NCI-H146 treated with DMSO at 0.1 percent for 48 hours (cell line): ENCODE measurements at regions not wholly inside any gene's neighbourhood (a gene's known extent, or its start where the extent isn't known, plus 50 kb on each side); places are given as distances from the start of the nearest gene placed in this dataset.
"Not testable (repeated sequence)": the region's sequence is repeated elsewhere in the genome, so short reads cannot be mapped to it uniquely, and the experiment has no call there.

Experiments used
- DNase-seq: peaks from one replicate; lab custom pipeline; 2025; ENCODE audit not compliant: unreplicated experiment; lab: John Stamatoyannopoulos, UW

DNA sequence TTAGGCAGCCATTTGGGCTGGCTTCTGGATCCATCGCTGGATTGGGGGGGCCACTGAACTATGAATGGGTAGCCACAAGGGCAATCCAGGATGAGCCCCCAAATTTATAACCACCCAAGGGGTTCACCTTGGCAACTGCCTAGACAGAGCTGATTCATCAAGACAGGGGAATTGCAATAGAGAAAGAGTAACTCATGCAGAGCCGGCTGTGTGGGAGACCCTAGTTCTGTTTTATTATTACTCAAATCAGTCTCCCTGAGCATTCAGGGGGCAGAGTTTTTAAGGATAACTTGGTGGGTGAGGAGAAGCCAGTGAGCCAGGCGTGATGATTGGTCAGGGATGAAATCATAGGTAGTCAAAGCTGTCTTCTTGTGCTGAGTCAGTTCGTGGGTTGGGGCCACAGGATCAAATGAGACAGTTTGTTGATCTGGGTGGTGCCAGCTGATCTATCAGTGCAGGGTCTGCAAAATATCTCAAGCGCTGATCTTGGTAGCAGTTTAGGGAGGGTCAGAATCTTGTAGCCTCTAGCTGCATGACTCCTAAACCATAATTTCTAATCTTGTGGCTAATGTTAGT lies 57.9 kb downstream of the DNAJB9 start:
- no peak for DNase-seq

DNA sequence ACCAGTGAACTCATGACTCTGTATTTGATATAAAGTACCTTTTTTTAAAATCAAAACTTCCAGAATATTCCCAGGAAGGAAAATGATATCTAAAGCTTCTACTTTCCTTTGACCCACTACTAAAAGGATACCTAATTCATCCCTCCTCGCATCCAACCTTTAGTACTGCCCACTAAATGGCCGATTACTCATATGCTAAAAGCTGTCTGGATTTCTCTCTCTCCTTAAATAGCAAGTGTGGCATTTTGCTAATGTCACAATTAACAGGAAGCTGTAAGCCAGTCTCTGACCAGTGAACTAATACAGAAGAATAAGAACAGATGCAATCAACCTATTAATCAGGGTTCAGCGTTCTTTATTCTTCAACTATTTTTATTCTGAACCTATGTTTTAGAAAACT lies 59.0 kb downstream of the DNAJB9 start:
- DNase-seq: no peak

DNA sequence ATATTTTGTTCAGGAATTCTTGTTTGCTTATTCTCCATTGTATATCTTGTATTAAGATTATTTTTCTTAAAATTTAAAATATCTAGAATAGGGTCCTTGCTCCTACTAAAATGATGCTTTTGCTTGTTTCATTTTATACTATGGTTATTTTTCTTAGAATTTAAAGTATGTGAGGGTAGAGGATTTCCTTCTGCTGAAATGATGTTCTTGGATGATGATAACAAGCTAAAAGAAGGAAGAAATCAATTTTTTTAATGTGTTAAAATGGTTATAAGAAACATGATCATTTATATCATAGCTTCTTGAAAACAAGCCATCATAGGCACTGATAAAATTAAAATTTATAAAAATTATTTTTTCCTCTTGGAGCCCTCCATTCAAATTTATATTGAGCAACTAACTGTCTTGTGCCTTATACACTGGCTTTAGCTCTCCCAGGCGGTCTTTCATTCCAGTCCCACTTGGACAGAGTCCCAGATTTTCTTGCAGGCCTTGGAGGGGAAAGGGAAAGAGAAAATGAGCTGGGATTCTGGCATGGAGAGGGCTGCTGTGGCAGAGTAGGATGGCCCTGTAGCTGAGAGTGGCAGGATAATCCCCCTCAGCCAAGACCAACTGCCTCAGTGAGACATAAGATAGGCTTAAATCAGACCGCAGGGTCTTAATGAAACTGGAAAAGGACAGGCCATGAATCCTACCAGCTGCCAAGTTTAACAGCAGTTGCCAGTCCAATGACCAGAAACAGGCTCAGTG lies 60.2 kb downstream of the DNAJB9 start:
- no peak for DNase-seq

DNA sequence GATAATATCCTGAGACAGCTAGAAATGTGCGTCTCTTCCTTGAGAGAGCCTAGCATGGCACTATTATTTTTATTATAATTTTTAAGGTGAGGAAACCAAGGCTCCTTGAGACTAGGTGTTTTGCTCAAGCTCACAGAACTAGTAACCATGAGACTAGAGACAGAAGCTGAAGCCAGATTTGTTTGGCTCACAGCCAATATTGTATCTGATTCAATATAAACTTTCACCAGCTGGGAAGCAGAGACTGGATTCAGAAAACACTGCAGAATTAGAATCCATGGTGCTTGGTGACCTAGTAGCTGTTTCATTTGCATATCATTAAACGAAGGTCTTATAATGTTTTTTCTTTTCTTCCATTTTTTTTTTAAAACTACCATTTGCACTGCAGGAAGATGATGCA lies 64.4 kb downstream of the DNAJB9 start:
- DNase-seq: no peak

- DNase-seq: no peak
Measured at GRCh38 chr7:108634535-108634934, 64.9 kb downstream of the DNAJB9 start.

GRCh38 chr7:108637049-108637621 lies 67.5 kb downstream of the DNAJB9 start:
- DNase-seq: no peak

GRCh38 chr7:108642126-108642525 lies 72.5 kb downstream of the DNAJB9 start:
- DNase-seq: no peak

GRCh38 chr7:108643136-108643535 lies 73.5 kb downstream of the DNAJB9 start:
- DNase-seq: no peak

DNA sequence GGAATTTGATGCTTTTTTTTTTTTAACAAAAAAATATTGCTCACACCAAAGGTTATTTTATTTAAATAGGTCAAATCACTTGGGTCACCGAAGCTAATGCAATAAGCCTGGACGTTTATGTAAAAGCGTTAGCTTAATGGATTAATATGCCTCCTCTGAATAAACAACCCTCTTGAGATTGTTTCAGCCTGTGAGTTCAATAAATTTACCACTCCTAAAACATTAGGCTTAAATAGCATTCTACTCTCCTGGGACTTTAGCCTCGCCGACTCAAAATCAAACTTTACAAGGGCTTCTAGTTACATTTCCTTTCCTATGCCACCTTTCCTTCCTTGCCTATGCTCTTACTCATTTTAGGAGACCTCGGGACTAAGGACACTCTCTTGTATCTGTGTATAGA lies 79.3 kb downstream of the DNAJB9 start:
- DNase-seq: no peak

DNA sequence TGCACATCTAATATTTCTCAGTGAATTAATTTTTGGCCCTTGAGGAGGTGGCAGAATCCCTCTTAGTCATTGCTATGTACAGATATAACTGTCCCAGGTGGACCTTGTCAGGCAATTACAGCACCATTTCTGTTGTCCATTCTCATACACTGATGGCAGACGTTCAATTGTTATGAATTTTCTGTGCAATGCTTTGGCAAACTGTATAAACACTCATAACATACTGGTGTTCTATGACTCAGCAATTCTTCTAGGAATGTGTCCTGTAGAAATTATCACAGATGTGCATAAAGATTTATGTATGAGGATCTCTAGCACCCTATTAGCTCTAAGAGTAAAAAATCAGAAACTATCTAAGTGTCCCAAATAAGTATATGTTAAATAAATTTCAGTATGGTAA lies 80.8 kb downstream of the DNAJB9 start:
- DNase-seq: no peak

DNA sequence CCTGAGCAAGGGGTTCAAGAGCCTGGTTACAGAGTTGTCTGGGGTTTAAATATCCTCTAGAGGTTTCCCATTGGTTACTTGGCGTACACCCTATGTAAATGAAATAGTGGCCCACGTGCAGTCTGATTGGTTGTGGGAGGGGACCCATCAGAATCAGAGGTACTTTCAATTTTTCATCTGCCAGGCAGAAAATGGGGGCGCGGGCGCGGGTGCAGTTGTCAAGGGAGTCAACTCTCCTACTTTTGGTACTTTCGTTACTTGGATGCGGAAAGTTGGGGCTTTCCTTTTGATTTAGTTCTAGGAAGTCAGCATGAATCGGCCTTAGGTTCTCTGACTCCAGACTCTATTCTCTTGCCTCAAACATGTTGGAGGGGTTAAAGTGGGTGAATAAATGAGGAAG lies 83.2 kb downstream of the DNAJB9 start:
- DNase-seq: no peak

DNA sequence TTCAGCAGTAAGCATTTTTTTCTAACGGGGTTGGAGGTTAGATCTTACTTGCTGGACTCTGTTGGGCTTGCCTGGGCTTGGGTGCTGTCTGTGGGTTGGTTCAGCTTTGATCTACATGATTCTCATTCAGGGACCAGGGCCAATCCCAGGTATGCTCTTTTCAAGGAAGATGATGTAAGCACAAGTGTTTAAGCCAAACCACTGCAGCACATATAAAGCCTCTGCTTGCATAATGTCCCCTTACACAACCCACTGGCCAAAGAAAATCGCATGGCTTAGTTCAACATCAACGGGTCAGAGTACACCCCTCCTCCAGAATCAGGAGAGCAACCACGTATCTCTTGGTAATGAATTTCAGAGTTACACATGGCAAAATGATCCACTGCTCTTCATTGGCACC lies 83.9 kb downstream of the DNAJB9 start:
- no peak for DNase-seq

DNA sequence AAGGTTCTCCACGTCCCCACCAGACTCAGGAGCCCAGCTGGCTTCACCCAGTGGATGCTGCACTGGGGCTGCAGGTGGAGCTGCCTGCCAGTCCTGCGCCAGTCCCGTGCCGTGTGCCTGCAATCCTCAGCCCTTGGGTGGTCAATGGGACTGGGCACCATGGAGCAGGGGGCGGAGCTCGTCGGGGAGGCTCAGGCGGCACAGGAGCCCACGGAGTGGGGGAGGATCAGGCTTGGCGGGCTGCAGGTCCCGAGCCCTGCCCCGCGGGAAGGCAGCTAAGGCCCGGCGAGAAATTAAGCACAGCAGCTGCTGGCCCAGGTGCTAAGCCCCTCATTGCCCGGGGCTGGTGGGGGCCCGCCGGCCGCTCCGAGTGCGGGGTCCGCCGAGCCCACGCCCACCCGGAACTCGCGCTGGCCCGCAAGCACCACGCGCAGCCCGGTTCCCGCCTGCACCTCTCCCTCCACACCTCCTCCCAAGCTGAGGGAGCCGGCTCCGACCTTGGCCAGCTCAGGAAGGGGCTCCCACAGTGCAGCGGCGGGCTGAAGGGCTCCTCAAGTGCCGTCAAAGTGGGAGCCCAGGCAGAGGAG lies 87.6 kb downstream of the DNAJB9 start:
- not testable (repeated sequence) for DNase-seq

DNA sequence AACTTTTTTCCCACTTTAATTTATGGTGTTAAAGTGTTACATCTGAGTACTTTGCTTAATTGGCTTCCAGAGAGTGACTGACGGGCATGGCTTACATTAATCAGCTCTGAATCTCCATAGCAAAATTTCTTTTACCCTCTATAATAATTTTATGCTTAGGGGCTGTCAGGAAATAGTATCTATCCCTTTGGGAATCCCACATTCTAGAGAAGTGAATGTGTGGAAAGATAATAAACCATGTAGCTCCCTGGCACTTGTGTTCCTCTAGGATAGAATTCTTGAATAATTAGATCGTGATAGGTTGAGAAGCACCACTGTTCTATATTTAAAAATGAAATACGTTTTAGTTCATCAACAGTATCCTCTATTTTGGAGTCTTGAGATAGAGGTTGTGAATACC lies 89.6 kb downstream of the DNAJB9 start:
- no peak for DNase-seq

DNA sequence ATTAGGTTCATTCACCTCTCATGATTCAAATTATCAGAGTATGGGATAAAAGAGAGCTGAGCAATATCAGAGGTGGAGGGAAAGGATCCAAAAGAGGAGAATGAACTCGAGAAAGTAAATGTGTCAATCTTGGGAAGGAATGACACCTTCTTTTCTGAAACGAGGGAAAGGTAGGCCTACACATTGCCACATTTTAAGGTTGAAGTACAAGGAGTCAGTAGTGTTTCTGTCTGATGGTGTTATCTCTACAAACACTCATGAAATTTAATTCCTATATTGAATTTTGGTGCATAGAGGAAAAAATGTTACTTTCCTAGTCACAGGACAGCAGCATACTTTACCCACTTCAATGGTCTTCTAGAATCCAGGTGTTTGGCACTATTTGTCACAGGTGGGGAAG lies 90.2 kb downstream of the DNAJB9 start:
- DNase-seq: no peak

GRCh38 chr7:108660465-108660864 lies 90.8 kb downstream of the DNAJB9 start:
- no peak for DNase-seq

DNA sequence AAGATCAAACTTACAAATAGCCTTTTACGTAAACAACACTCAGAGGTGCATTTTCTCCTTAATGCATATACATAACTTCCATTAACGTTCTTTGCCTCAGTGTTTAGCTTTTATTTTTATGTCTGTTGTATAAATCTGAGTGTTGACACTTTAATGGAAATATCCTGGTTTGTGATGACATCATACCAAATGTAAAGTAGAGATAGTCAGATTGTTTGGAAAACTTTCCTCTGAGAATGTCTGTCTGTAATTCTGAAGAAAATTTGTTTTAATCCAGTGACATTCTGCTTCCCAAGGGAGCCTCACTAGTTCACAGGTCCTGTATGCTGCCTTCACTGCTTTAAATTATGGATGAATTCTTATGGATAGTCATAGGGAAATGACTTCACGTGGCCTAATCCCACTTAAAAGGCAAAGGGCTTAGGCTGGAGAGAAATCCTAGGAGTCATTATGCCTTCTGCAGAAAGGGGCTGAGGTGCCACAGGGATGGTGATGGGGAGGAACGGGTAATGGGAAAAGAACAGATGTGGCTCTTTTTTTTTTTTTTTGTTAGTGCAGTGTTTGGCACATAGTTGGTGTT lies 93.2 kb downstream of the DNAJB9 start:
- DNase-seq: no peak

DNA sequence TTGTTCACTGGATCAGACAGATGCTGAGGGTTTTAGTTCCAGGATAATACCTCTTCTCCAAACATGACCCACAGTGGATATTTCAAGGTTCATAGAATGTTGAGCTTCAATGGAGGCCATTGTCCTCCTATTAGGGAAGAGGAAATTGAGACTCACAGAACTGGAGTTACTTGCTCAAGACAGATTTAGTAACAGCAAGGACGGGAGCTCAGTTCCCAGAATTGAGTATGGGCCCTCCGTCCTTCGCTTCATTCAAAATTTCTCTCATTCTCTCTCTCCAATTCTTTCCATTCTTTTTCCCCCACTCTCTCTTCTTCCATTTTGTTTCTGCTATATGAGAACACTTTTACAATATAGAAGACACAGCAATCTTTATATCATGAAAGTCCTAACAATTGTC lies 94.0 kb downstream of the DNAJB9 start:
- DNase-seq: no peak

- no peak for DNase-seq
Measured at GRCh38 chr7:108667216-108667615, 97.5 kb downstream of the DNAJB9 start.

DNA sequence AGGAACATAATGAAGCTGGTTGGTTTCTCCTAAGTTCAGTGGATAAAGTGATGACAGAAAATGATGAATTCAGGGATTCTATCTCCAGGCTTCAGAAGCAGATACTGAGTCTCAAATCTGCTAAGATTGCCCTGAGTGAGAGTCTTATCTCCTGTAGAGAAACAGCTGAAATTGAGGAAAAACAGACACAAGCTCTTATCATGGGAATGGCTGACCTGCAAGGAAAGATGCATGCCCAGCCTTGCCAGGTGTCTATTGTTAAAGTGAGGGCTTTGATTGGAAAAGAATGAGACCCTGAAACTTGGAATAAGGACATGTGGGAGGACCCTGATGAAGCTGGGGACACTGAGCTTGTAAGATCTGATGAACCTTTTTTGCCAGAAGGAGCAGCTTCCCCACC lies 100.3 kb downstream of the DNAJB9 start:
- DNase-seq: no peak

GRCh38 chr7:108673699-108674098 lies 104.0 kb downstream of the DNAJB9 start:
- DNase-seq: not testable (repeated sequence)

DNA sequence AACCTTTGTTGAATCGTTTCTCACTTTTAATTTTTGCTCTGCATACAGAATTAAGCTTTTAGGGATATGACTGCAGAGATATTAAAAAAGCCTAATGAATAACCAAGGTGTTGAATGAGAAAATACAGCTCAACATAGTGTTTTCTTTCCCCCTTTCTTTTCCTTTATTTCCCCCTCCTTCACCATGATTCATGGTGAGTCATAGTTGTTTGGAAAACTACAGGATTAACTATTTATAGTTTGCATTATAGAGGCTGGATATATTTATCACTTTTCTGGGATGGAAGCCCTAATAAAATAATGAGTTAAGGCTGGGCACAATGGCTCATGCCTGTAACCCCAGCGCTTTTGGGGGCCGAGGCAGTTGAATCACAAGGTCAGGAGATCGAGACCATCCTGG lies 115.0 kb downstream of the DNAJB9 start:
- no peak for DNase-seq
